GM21825 (cell line): ENCODE measurements at regions not wholly inside any gene's neighbourhood (a gene's known extent, or its start where the extent isn't known, plus 50 kb on each side); places are given as distances from the start of the nearest gene placed in this dataset.
A peak's percentile ranks its signal among the peaks of the same experiment; 100 is the strongest.
"Not testable (repeated sequence)": the region's sequence is repeated elsewhere in the genome, so short reads cannot be mapped to it uniquely, and the experiment has no call there.

Experiments used
- ATAC-seq: cut with Tn5 transposase; IDR thresholded peaks from one replicate; pipeline ENCODE4 v1.9.1; 2021; ENCODE audit warnings: mild to moderate bottlenecking, moderate library complexity; ENCODE audit not compliant: unreplicated experiment

GRCh38 chr6:71686021-71686677 is 200.2 kb upstream of the RIMS1 start:
- ATAC-seq = not testable (repeated sequence)

- ATAC-seq = no peak
Observed at GRCh38 chr6:71698702-71699101, 187.6 kb upstream of the RIMS1 start.

- ATAC-seq = peak; percentile 68
Observed at GRCh38 chr6:71706523-71706922, 179.8 kb upstream of the RIMS1 start.

- no peak for ATAC-seq
Observed at GRCh38 chr6:71707059-71707458, 179.3 kb upstream of the RIMS1 start.

GRCh38 chr6:71720705-71721104 is 165.6 kb upstream of the RIMS1 start:
- no peak for ATAC-seq

GRCh38 chr6:71721642-71722041 is 164.7 kb upstream of the RIMS1 start:
- ATAC-seq = no peak

- ATAC-seq = no peak
Observed at GRCh38 chr6:71722736-71723135, 163.6 kb upstream of the RIMS1 start.

GRCh38 chr6:71724456-71725125 is 161.8 kb upstream of the RIMS1 start:
- ATAC-seq = no peak

- no peak for ATAC-seq
Observed at GRCh38 chr6:71725126-71725470, 161.3 kb upstream of the RIMS1 start.

- ATAC-seq = no peak
Observed at GRCh38 chr6:71726121-71726520, 160.2 kb upstream of the RIMS1 start.

- ATAC-seq = peak; percentile 89
Observed at GRCh38 chr6:71727632-71728294, 158.6 kb upstream of the RIMS1 start.

GRCh38 chr6:71730284-71730683 is 156.1 kb upstream of the RIMS1 start:
- ATAC-seq = no peak

GRCh38 chr6:71733970-71734899 is 152.1 kb upstream of the RIMS1 start:
- ATAC-seq = no peak

GRCh38 chr6:71737953-71738352 is 148.4 kb upstream of the RIMS1 start:
- ATAC-seq = no peak

GRCh38 chr6:71745525-71745924 is 140.8 kb upstream of the RIMS1 start:
- no peak for ATAC-seq

GRCh38 chr6:71766146-71766760 is 120.1 kb upstream of the RIMS1 start:
- ATAC-seq = no peak

- no peak for ATAC-seq
Observed at GRCh38 chr6:71766796-71767195, 119.6 kb upstream of the RIMS1 start.

GRCh38 chr6:71768356-71768755 is 118.0 kb upstream of the RIMS1 start:
- no peak for ATAC-seq

- ATAC-seq = no peak
Observed at GRCh38 chr6:71808865-71809264, 77.5 kb upstream of the RIMS1 start.

- no peak for ATAC-seq
Observed at GRCh38 chr6:71810880-71811279, 75.5 kb upstream of the RIMS1 start.

GRCh38 chr6:71822625-71823024 is 63.7 kb upstream of the RIMS1 start:
- no peak for ATAC-seq
